ENCODE measurements at regions not wholly inside any gene's neighbourhood (a gene's known extent, or its start where the extent isn't known, plus 50 kb on each side); places are given as distances from the start of the nearest gene placed in this dataset.

- DNase-seq = no peak
These were observed 73.0 kb upstream of the LGALSL start for GRCh38 chr2:64380853-64381527.

GRCh38 chr2:64383016-64383591, 70.9 kb upstream of the LGALSL start:
- DNase-seq = no peak

- no peak for DNase-seq
These were observed 70.1 kb upstream of the LGALSL start for GRCh38 chr2:64383881-64384280.

GRCh38 chr2:64386676-64387075, 67.3 kb upstream of the LGALSL start:
- DNase-seq = no peak

GRCh38 chr2:64390586-64390985, 63.4 kb upstream of the LGALSL start:
- no peak for DNase-seq

- no peak for DNase-seq
These were observed 62.5 kb upstream of the LGALSL start for GRCh38 chr2:64391424-64391823.

- no peak for DNase-seq
These were observed 62.0 kb upstream of the LGALSL start for GRCh38 chr2:64391940-64392339.

- no peak for DNase-seq
These were observed 61.4 kb upstream of the LGALSL start for GRCh38 chr2:64392529-64392928.

GRCh38 chr2:64393383-64394010, 60.5 kb upstream of the LGALSL start:
- DNase-seq = no peak

GRCh38 chr2:64394153-64394552, 59.8 kb upstream of the LGALSL start:
- no peak for DNase-seq

GRCh38 chr2:64396001-64396400, 58.0 kb upstream of the LGALSL start:
- no peak for DNase-seq

- DNase-seq = no peak
These were observed 57.4 kb upstream of the LGALSL start for GRCh38 chr2:64396551-64396950.

- DNase-seq = no peak
These were observed 55.3 kb upstream of the LGALSL start for GRCh38 chr2:64398516-64399129.

- no peak for DNase-seq
These were observed 54.4 kb upstream of the LGALSL start for GRCh38 chr2:64399521-64399920.

- DNase-seq = no peak
These were observed 53.7 kb upstream of the LGALSL start for GRCh38 chr2:64400105-64400728.

- DNase-seq = no peak
These were observed 53.0 kb upstream of the LGALSL start for GRCh38 chr2:64400733-64401528.

GRCh38 chr2:64401529-64401880, 52.5 kb upstream of the LGALSL start:
- no peak for DNase-seq

- no peak for DNase-seq
These were observed 51.1 kb upstream of the LGALSL start for GRCh38 chr2:64402876-64403275.

GRCh38 chr2:64403426-64403825, 50.5 kb upstream of the LGALSL start:
- DNase-seq = no peak

GRCh38 chr2:64404002-64404731, 49.8 kb upstream of the LGALSL start:
- no peak for DNase-seq

All from stimulated activated CD4-positive, alpha-beta T cell treated with anti-CD3 and anti-CD28 coated beads, Interleukin-4, amount 100 ng/mL, for 4 hours (primary cell).